Epithelial cell of proximal tubule (primary cell): ENCODE measurements at regions not wholly inside any gene's neighbourhood (a gene's known extent, or its start where the extent isn't known, plus 50 kb on each side); places are given as distances from the start of the nearest gene placed in this dataset.

Experiments
- DNase-seq: peaks from one replicate; pipeline ENCODE4 v3.0.0-alpha.2; 2011; ENCODE audit warnings: low read depth
- H3K4me3 ChIP-seq: 2 replicates; pipeline ENCODE4 v1.5.1; 2011; ENCODE audit warnings: low read depth, mild to moderate bottlenecking, low read length
- TF ChIP-seq, protein P1 (sequence below): conservative IDR thresholded peaks from 2 replicates; pipeline ENCODE4 v1.5.1; 2012; ENCODE audit warnings: low read depth, mild to moderate bottlenecking, low read length

GRCh38 chr12:118866346-118866745 lies 115.0 kb upstream of the SRRM4 start:
- TF ChIP-seq, protein P1, sequence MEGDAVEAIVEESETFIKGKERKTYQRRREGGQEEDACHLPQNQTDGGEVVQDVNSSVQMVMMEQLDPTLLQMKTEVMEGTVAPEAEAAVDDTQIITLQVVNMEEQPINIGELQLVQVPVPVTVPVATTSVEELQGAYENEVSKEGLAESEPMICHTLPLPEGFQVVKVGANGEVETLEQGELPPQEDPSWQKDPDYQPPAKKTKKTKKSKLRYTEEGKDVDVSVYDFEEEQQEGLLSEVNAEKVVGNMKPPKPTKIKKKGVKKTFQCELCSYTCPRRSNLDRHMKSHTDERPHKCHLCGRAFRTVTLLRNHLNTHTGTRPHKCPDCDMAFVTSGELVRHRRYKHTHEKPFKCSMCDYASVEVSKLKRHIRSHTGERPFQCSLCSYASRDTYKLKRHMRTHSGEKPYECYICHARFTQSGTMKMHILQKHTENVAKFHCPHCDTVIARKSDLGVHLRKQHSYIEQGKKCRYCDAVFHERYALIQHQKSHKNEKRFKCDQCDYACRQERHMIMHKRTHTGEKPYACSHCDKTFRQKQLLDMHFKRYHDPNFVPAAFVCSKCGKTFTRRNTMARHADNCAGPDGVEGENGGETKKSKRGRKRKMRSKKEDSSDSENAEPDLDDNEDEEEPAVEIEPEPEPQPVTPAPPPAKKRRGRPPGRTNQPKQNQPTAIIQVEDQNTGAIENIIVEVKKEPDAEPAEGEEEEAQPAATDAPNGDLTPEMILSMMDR, result no peak
- no peak for DNase-seq
- no peak overlapping the region for H3K4me3 ChIP-seq

DNA sequence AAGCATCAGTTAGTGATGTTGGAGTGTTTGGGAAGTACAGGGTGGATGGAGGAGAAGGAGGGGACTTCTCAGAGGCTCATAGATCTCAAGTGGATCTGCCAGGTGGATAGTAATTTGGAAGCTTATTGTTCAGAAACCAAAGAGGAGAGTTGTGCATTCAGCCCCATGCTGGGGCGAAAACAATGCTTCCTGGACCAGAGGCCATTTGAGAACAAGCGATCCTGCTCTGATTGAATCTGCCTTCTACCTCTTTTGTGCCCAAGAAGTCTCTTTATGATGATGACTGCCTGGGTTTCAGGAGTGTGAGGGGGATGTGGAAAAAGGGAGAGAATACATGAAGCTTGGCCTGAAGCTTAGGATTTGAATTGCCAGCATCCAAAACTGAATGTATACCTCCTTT lies 110.8 kb upstream of the SRRM4 start:
- no peak for DNase-seq
- H3K4me3 ChIP-seq, result no peak overlapping the region
- TF ChIP-seq, protein P1, result no peak

DNA sequence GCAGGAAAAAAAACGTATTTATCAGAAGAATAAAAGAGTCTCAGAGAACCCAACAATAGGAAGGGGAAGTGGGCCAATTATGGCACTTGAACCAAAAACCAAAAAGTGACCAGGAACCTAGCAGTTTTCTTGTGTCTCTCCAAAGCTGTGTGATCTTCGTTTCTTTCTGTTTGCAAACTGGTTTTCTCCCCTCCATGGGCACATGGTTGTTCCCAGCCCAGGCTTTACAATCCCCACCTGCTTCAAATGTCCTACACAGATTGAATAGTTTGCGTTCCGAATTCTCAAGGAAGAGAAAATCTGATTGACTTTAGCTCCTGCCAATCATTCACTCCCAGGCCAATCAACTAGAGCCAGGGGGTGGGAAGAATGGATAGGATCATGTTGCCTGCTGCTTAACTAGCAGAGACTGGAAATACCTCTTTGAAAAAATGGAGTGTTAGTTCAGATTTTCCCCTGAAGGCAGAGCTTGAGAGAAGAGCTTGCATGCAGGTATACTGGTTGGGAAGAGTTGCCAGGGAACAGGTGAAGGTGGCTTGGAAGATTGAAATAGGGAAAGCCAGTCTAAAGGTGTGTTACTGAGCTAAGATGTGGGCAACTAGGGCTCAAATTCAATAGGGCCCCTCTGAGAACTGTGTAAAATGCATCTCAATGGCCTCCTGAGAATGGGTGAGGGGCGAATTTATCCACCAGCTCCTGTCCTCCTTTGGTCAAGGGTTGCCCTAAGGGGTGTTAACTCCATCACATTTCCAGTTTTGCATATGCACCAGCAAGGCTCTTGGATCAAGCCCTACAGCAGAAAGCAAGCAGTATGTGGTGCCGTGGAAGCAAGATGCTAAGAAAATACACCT lies 106.4 kb upstream of the SRRM4 start:
- H3K4me3 ChIP-seq, result no peak overlapping the region
- TF ChIP-seq, protein P1, result no peak
- DNase-seq, result no peak

DNA sequence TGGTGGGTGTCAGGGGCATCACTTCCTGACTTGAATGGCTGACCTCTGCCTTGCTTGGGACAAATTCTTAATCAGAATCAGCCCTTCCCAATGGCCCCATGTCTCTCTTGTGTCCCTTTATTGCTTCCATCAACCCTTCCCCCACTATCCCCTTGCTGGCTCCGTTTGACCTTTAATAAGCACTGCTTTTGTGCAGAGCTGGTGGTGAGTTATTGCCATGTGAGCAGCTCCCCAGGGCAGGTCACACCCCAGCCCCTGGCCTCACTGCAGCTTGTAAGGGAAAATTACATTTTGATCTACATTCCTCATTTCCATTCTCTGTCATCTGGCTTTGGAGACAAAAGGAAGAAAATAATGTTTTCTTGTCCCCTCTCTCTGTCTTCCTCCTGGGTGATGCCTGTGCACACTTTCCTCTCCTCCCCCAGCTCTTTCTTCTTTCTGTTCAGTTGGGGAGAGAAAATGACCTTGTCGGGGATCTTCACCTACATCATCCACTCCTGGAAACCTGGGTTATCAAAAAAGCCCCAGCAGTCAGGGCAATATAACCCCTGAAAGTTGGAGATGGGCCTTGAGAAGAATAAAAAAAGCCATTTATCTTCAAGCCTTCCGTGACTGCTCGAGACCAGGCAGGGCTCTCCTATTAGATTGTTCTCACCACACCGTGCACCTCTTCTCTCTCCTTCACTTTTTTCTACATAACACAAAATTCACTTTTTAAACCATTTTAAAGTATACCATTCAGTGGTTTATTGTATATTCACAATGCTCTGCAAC lies 100.4 kb upstream of the SRRM4 start:
- TF ChIP-seq, protein P1, result no peak
- DNase-seq, result no peak
- H3K4me3 ChIP-seq, result no peak overlapping the region

DNA sequence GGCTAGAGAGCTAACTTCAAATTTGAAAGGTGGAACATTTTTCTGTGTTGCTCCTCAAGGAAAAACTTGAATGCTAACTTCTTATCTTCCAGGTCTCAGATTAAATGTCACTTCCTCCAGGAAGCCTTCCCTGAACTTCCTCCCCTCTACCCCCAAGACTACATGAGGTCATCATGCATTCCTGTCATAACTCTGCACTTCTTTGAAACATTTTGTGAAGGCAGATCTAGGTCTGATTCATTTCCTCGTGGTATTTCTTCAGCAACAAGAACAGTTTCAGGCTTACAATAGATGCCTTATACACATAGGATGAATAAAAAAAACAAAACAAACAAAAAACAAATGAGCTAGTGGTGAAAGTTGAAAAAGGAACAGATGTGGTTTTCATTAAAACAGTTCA lies 97.1 kb upstream of the SRRM4 start:
- no peak overlapping the region for H3K4me3 ChIP-seq
- TF ChIP-seq, protein P1, result no peak
- no peak for DNase-seq

GRCh38 chr12:118900993-118901392 lies 80.3 kb upstream of the SRRM4 start:
- DNase-seq, result no peak
- no peak overlapping the region for H3K4me3 ChIP-seq
- TF ChIP-seq, protein P1, result no peak
